ENCODE measurements at regions not wholly inside any gene's neighbourhood (a gene's known extent, or its start where the extent isn't known, plus 50 kb on each side); places are given as distances from the start of the nearest gene placed in this dataset.

GRCh38 chr20:39431091-39431880 lies 469.1 kb downstream of the DHX35 start:
- H3K4me3 ChIP-seq: no peak overlapping the region
- no peaks in the 10 kb centered on the region for H3K4me1 ChIP-seq (ENCODE audit: low read depth)
- ATAC-seq: no peak
- H3K9me3 ChIP-seq: peaks cover 3% of the 10 kb centered on the region
- DNase-seq: no peak
- no peaks in the 10 kb centered on the region for H3K36me3 ChIP-seq (ENCODE audit: low read depth)
- TF ChIP-seq, protein P1, sequence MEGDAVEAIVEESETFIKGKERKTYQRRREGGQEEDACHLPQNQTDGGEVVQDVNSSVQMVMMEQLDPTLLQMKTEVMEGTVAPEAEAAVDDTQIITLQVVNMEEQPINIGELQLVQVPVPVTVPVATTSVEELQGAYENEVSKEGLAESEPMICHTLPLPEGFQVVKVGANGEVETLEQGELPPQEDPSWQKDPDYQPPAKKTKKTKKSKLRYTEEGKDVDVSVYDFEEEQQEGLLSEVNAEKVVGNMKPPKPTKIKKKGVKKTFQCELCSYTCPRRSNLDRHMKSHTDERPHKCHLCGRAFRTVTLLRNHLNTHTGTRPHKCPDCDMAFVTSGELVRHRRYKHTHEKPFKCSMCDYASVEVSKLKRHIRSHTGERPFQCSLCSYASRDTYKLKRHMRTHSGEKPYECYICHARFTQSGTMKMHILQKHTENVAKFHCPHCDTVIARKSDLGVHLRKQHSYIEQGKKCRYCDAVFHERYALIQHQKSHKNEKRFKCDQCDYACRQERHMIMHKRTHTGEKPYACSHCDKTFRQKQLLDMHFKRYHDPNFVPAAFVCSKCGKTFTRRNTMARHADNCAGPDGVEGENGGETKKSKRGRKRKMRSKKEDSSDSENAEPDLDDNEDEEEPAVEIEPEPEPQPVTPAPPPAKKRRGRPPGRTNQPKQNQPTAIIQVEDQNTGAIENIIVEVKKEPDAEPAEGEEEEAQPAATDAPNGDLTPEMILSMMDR (IDR thresholded peaks at IDR 0.05): no peak
- intact Hi-C loops (cut with DNase I, micrococcal nuclease): no loop called here

- intact Hi-C loops (cut with DNase I, micrococcal nuclease): no loop called here
- no peak overlapping the region for H3K4me3 ChIP-seq
- H3K4me1 ChIP-seq (ENCODE audit: low read depth): no peaks in the 10 kb centered on the region
- DNase-seq (no peak), ATAC-seq (no peak)
- no peaks in the 10 kb centered on the region for H3K36me3 ChIP-seq (ENCODE audit: low read depth)
- peaks cover 3% of the 10 kb centered on the region for H3K9me3 ChIP-seq
- TF ChIP-seq, protein P1 (IDR thresholded peaks at IDR 0.05): no peak
Observed at GRCh38 chr20:39429726-39430125, 467.6 kb downstream of the DHX35 start.

- no peak overlapping the region for H3K4me3 ChIP-seq
- no peaks in the 10 kb centered on the region for H3K4me1 ChIP-seq (ENCODE audit: low read depth)
- TF ChIP-seq, protein P1 (IDR thresholded peaks at IDR 0.05): no peak
- H3K36me3 ChIP-seq (ENCODE audit: low read depth): no peaks in the 10 kb centered on the region
- H3K9me3 ChIP-seq: no peaks in the 10 kb centered on the region
- ATAC-seq: no peak
- intact Hi-C loops (cut with DNase I, micrococcal nuclease): no loop called here
- no peak for DNase-seq
Observed at GRCh38 chr20:39424962-39425678, 463.0 kb downstream of the DHX35 start.

DNA sequence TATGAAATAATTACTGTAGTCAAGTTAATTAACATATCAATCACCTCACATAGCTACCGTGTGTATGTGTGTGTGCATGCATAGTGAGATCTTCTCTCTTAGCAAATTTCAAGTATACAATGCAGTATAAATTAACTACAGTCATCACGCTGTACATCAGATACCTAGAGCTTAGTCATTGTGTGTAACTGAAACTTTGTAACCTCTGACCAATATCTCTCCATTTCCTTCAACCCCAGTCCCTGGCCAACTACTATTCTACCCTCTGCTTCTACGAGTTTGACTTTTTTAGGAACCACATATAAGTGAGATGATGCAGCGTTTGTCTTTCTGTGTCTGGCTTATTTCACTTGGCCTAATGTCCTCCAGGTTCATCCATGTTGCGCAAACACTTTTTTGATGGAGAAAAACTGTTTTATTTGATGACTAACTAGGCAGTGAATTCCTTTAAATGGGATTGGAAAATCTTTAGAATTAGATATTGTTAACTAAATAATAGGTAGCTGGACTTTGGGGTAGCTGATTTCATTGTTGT lies 459.5 kb downstream of the DHX35 start:
- TF ChIP-seq, protein P1 (IDR thresholded peaks at IDR 0.05): no peak
- no peaks in the 10 kb centered on the region for H3K9me3 ChIP-seq
- H3K4me1 ChIP-seq (ENCODE audit: low read depth): no peaks in the 10 kb centered on the region
- intact Hi-C loops (cut with DNase I, micrococcal nuclease): no loop called here
- H3K4me3 ChIP-seq: no peak overlapping the region
- ATAC-seq (no peak), DNase-seq (no peak)
- no peaks in the 10 kb centered on the region for H3K36me3 ChIP-seq (ENCODE audit: low read depth)

GRCh38 chr20:39412091-39412490 lies 449.9 kb downstream of the DHX35 start:
- no peaks in the 10 kb centered on the region for H3K36me3 ChIP-seq (ENCODE audit: low read depth)
- no peaks in the 10 kb centered on the region for H3K9me3 ChIP-seq
- ATAC-seq (no peak), DNase-seq (no peak)
- intact Hi-C loops (cut with DNase I, micrococcal nuclease): no loop called here
- TF ChIP-seq, protein P1 (IDR thresholded peaks at IDR 0.05): no peak
- H3K4me3 ChIP-seq: no peak overlapping the region
- H3K4me1 ChIP-seq (ENCODE audit: low read depth): no peaks in the 10 kb centered on the region
